Endodermal cell (in vitro differentiated cells): ENCODE measurements at regions not wholly inside any gene's neighbourhood (a gene's known extent, or its start where the extent isn't known, plus 50 kb on each side); places are given as distances from the start of the nearest gene placed in this dataset.

Source experiments
- DNase-seq: peaks from one replicate; pipeline ENCODE4 v3.0.0-alpha.2; 2017
- H3K27ac ChIP-seq: 2 replicates; pipeline ENCODE4 v1.5.1; 2013; ENCODE audit warnings: mild to moderate bottlenecking, low read depth, low read length, moderate library complexity
- H3K27me3 ChIP-seq: 2 replicates; pipeline ENCODE4 v1.6.1; 2013; ENCODE audit warnings: mild to moderate bottlenecking, low read length, moderate library complexity; ENCODE audit not compliant: insufficient read depth, control insufficient read depth, poor library complexity, severe bottlenecking
- H3K36me3 ChIP-seq: 2 replicates; pipeline ENCODE4 v1.7.0; 2013; ENCODE audit warnings: mild to moderate bottlenecking, low read length, moderate library complexity; ENCODE audit not compliant: control insufficient read depth, insufficient read depth
- H3K4me1 ChIP-seq: one replicate; pipeline ENCODE4 v1.7.0; 2013; ENCODE audit warnings: low read length; ENCODE audit not compliant: control insufficient read depth, insufficient read depth
- H3K4me3 ChIP-seq: 2 replicates; pipeline ENCODE4 v1.5.1; 2013; ENCODE audit warnings: mild to moderate bottlenecking, low read length, moderate library complexity
- H3K9ac ChIP-seq: 2 replicates; pipeline ENCODE4 v1.6.1; 2013; ENCODE audit warnings: mild to moderate bottlenecking, low read length, moderate library complexity; ENCODE audit not compliant: poor library complexity, severe bottlenecking; ENCODE audit errors: extremely low read depth
- H3K9me3 ChIP-seq: 2 replicates; pipeline ENCODE4 v1.6.1; 2013; ENCODE audit warnings: mild to moderate bottlenecking, low read length, moderate library complexity; ENCODE audit not compliant: control insufficient read depth
- H3K27ac Mint-ChIP-seq: 2 replicates; pipeline ENCODE4 v1.8.0; 2020; ENCODE audit warnings: mixed read lengths
- H3K27me3 Mint-ChIP-seq: 2 replicates; pipeline ENCODE4 v1.8.0; 2021; ENCODE audit warnings: mild to moderate bottlenecking, mixed read lengths; ENCODE audit not compliant: insufficient read depth
- H3K36me3 Mint-ChIP-seq: 2 replicates; pipeline ENCODE4 v1.8.0; 2020; ENCODE audit warnings: low read depth, mixed read lengths
- H3K4me1 Mint-ChIP-seq: 2 replicates; pipeline ENCODE4 v1.8.0; 2020; ENCODE audit warnings: mixed read lengths
- H3K4me3 Mint-ChIP-seq: 2 replicates; pipeline ENCODE4 v1.8.0; 2020; ENCODE audit warnings: mild to moderate bottlenecking, moderate library complexity, mixed read lengths
- H3K9me3 Mint-ChIP-seq: 2 replicates; pipeline ENCODE4 v1.8.0; 2020; ENCODE audit warnings: mild to moderate bottlenecking, mixed read lengths
- CTCF ChIP-seq: fragments of 200-600 bp; sonication (generic); conservative IDR thresholded peaks from 2 replicates; pipeline ENCODE4 v1.5.0; 2021; ENCODE audit warnings: antibody characterized with exemption, mild to moderate bottlenecking
- WGBS, 2 experiments: methylation state at CpG; one replicate each; pipeline versions ENCODE4 v1.1.5 to v1.1.7; 2013; ENCODE audit warnings: missing lambda C conversion rate in 2 of 2, mixed read lengths in 1 of 2; ENCODE audit not compliant: insufficient coverage in 1 of 2, insufficient read length in 1 of 2; 5-methylcytosine and 5-hydroxymethylcytosine counted together

- Histone ChIP-seq H3K36me3 (no peaks in the 10 kb centered on the region), H3K9ac (no peak overlapping the region), H3K27me3 (no peaks in the 10 kb centered on the region), H3K9me3 (no peaks in the 10 kb centered on the region), H3K27ac (no peak overlapping the region), H3K4me3 (no peak overlapping the region), H3K4me1 (no peaks in the 10 kb centered on the region)
- no peak for TF ChIP-seq CTCF
- no peaks in the 10 kb centered on the region for H3K4me1 Mint-ChIP-seq
- no peak overlapping the region for H3K4me3 Mint-ChIP-seq
- no peaks in the 10 kb centered on the region for H3K27me3 Mint-ChIP-seq
- WGBS, 2 experiments = 100% methylated on average over 1 of the region's 1 CpG; no CpG with 5 or more reads in 1 of the 2 experiments
- no peak overlapping the region for H3K27ac Mint-ChIP-seq
- H3K9me3 Mint-ChIP-seq = no peaks in the 10 kb centered on the region
- peaks cover 3% of the 10 kb centered on the region for H3K36me3 Mint-ChIP-seq
- no peak for DNase-seq
These were observed 338.9 kb downstream of the ZEB2 start for GRCh38 chr2:144181001-144181400.

GRCh38 chr2:144180131-144180530 lies 339.8 kb downstream of the ZEB2 start:
- no peak for TF ChIP-seq CTCF
- H3K9ac ChIP-seq = no peak overlapping the region
- H3K27ac Mint-ChIP-seq = no peak overlapping the region
- H3K4me1 ChIP-seq = no peaks in the 10 kb centered on the region
- H3K4me1 Mint-ChIP-seq = no peaks in the 10 kb centered on the region
- no peak for DNase-seq
- H3K27ac ChIP-seq = no peak overlapping the region
- H3K36me3 Mint-ChIP-seq = peaks cover 3% of the 10 kb centered on the region
- H3K4me3 ChIP-seq = no peak overlapping the region
- no peaks in the 10 kb centered on the region for H3K27me3 Mint-ChIP-seq
- no peaks in the 10 kb centered on the region for H3K27me3 ChIP-seq
- 94 to 100% methylated on average over 1 to 3 of the region's 3 CpGs for WGBS, 2 experiments
- no peaks in the 10 kb centered on the region for H3K36me3 ChIP-seq
- H3K9me3 ChIP-seq = no peaks in the 10 kb centered on the region
- H3K4me3 Mint-ChIP-seq = no peak overlapping the region
- H3K9me3 Mint-ChIP-seq = no peaks in the 10 kb centered on the region

GRCh38 chr2:144170179-144170578 lies 349.7 kb downstream of the ZEB2 start:
- Mint-ChIP-seq H3K9me3 (peaks cover 2% of the 10 kb centered on the region), H3K4me1 (no peaks in the 10 kb centered on the region), H3K4me3 (no peak overlapping the region), H3K27me3 (no peaks in the 10 kb centered on the region), H3K36me3 (peaks cover 10% of the 10 kb centered on the region), H3K27ac (no peak overlapping the region)
- Histone ChIP-seq H3K4me3 (no peak overlapping the region), H3K36me3 (no peaks in the 10 kb centered on the region), H3K27me3 (no peaks in the 10 kb centered on the region), H3K27ac (no peak overlapping the region), H3K9me3 (no peaks in the 10 kb centered on the region), H3K9ac (no peak overlapping the region), H3K4me1 (no peaks in the 10 kb centered on the region)
- TF ChIP-seq CTCF = no peak
- WGBS, 2 experiments = 100% methylated on average over 1 of the region's 1 CpG
- no peak for DNase-seq
